ENCODE measurements at regions not wholly inside any gene's neighbourhood (a gene's known extent, or its start where the extent isn't known, plus 50 kb on each side); places are given as distances from the start of the nearest gene placed in this dataset.

- CTCF ChIA-PET: no interaction called here
- POLR2A ChIA-PET: no interaction called here
- H3K27me3 ChIP-seq (ENCODE audit: control insufficient read depth, insufficient read depth, low read length): no peaks in the 10 kb centered on the region
Measured at GRCh38 chr20:56181583-56181982, 66.9 kb upstream of the MC3R start.

DNA sequence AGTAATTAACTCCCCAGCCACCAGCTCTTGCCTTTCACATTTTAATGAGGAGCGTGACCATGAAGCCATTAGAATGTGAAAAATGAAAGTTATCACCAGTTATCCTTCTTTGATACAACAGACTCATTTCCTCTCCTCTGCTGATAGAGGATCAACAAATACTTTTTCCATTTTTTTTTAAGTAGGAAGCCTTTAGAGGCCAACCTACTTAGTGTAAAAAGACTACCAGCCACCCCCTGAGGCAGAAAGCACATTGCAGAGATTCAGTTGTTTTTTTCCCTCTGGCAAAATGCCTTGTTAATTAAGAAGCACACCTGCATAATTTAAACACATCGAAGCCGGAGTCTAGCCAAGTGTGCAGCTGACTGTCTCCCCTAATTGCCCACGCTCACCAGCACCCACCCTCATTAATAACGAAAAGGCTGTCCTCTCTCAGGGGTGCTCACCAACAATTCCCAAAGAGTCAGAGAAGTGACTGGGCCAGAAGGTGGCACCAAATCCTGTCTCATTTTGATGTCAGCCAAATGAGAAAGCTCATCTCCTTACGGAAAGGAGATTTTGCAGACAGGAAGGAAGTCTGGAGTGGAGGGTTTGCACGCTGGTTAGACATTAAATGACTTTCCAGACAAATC is 60.9 kb upstream of the MC3R start:
- Histone ChIP-seq H3K4me3 (ENCODE audit: low read depth, low read length) (no peak overlapping the region), H3K36me3 (ENCODE audit: control insufficient read depth, insufficient read depth, low read length) (no peaks in the 10 kb centered on the region), H3K27me3 (ENCODE audit: control insufficient read depth, insufficient read depth, low read length) (no peaks in the 10 kb centered on the region)
- POLR2A ChIA-PET: no interaction called here
- TF ChIP-seq, protein P1, sequence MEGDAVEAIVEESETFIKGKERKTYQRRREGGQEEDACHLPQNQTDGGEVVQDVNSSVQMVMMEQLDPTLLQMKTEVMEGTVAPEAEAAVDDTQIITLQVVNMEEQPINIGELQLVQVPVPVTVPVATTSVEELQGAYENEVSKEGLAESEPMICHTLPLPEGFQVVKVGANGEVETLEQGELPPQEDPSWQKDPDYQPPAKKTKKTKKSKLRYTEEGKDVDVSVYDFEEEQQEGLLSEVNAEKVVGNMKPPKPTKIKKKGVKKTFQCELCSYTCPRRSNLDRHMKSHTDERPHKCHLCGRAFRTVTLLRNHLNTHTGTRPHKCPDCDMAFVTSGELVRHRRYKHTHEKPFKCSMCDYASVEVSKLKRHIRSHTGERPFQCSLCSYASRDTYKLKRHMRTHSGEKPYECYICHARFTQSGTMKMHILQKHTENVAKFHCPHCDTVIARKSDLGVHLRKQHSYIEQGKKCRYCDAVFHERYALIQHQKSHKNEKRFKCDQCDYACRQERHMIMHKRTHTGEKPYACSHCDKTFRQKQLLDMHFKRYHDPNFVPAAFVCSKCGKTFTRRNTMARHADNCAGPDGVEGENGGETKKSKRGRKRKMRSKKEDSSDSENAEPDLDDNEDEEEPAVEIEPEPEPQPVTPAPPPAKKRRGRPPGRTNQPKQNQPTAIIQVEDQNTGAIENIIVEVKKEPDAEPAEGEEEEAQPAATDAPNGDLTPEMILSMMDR (IDR thresholded peaks at IDR 0.05; ENCODE audit: insufficient read depth, low read depth, low read length): no peak
- no peak for DNase-seq (ENCODE audit: low read depth)
- CTCF ChIA-PET: interaction anchor here (0.6 kb wide), 1 partner anchor 14 kb away, joined by 3 read pairs; no protein-coding TSS in a partner anchor

More at GRCh38 chr20:56181583-56181982, 66.9 kb upstream of the MC3R start:
- no peak for DNase-seq (ENCODE audit: low read depth)
- Histone ChIP-seq H3K36me3 (ENCODE audit: control insufficient read depth, insufficient read depth, low read length) (no peaks in the 10 kb centered on the region), H3K4me3 (ENCODE audit: low read depth, low read length) (no peak overlapping the region)
- TF ChIP-seq, protein P1 (IDR thresholded peaks at IDR 0.05; ENCODE audit: insufficient read depth, low read depth, low read length): no peak

GRCh38 chr20:56194042-56194441 is 54.5 kb upstream of the MC3R start:
- Histone ChIP-seq H3K36me3 (ENCODE audit: control insufficient read depth, insufficient read depth, low read length) (no peaks in the 10 kb centered on the region), H3K4me3 (ENCODE audit: low read depth, low read length) (no peak overlapping the region), H3K27me3 (ENCODE audit: control insufficient read depth, insufficient read depth, low read length) (no peaks in the 10 kb centered on the region)
- no peak for DNase-seq (ENCODE audit: low read depth)
- POLR2A ChIA-PET: no interaction called here
- CTCF ChIA-PET: no interaction called here
- TF ChIP-seq, protein P1 (IDR thresholded peaks at IDR 0.05; ENCODE audit: insufficient read depth, low read depth, low read length): no peak

DNA sequence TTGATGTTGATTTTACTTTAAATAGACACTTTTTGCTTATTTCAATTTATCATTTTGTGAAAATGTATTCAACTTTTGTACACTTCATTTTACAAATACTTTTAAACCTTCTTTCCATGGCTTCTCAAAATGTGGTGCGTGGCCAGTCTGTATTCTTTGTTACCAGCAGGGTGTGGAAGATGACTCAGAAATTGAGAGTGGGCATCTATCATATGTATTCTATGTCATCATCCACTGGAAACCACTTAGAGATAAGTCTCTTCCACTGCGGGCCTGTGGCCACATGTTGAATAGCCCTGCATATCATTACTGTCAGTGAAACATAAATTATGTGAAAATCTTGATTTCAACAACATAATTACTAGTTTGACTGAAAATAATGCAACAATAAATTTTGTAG is 52.6 kb upstream of the MC3R start:
- ChIA-PET POLR2A (no interaction called here), CTCF (no interaction called here)
- TF ChIP-seq, protein P1 (IDR thresholded peaks at IDR 0.05; ENCODE audit: insufficient read depth, low read depth, low read length): no peak
- no peak for DNase-seq (ENCODE audit: low read depth)
- Histone ChIP-seq H3K4me3 (ENCODE audit: low read depth, low read length) (no peak overlapping the region), H3K36me3 (ENCODE audit: control insufficient read depth, insufficient read depth, low read length) (no peaks in the 10 kb centered on the region), H3K27me3 (ENCODE audit: control insufficient read depth, insufficient read depth, low read length) (no peaks in the 10 kb centered on the region)
